Mammary epithelial cell (primary cell): ENCODE measurements at regions not wholly inside any gene's neighbourhood (a gene's known extent, or its start where the extent isn't known, plus 50 kb on each side); places are given as distances from the start of the nearest gene placed in this dataset.

ENCODE experiments used
- EZH2 ChIP-seq: IDR thresholded peaks from 2 replicates; pipeline ENCODE4 v1.6.1; 2012; ENCODE audit warnings: low read length, inconsistent platforms, borderline replicate concordance
- TF ChIP-seq, protein P1 (sequence below), 2 donors: IDR thresholded peaks in 1 of 2; conservative IDR thresholded peaks in 1 of 2; 2 replicates each; pipeline ENCODE4 v1.5.1; 2011 to 2012; ENCODE audit warnings: inconsistent platforms in 2 of 2, low read length in 2 of 2, mild to moderate bottlenecking in 2 of 2, control low read depth in 1 of 2, low read depth in 1 of 2; ENCODE audit not compliant: insufficient read depth in 1 of 2; ENCODE audit errors: extremely low read depth in 1 of 2

DNA sequence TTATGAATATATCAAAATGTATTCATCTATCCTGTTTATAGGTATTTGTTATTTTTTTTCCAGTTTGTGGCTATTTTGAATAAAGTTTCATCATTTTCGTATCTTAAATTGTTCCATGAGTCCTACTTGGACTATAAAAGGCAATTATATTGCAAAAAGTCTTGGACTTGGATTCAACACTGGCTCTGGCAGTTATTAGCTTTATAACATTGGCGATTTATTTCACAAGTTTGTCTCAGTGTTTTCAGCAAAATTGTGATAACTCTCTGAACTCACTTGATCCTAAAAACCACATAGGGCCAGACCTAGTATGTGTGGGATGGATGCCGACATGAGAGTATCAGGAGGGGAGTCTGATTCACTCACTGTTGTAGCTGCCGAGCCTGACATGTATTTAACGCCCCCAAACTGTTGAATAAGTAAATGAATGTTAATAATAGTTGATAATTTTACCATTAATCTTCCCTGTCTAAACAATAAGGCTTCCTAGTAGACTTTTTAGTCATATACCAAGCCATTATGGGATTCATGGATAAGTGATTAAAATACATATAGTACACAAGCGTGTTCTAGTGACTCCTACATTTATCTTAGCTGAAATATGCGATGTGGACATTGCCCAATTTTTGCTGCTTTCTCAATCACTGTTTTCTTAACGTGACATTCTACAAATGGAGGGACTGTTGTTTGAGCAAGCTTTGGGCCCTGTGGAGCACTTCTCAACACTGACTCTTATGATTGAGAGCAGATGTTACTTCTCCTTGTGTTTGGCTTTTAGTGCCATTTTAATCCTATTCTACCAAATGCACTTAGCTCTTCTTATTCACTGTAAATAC is 907.6 kb downstream of the EPHA4 start:
- TF ChIP-seq, protein P1, sequence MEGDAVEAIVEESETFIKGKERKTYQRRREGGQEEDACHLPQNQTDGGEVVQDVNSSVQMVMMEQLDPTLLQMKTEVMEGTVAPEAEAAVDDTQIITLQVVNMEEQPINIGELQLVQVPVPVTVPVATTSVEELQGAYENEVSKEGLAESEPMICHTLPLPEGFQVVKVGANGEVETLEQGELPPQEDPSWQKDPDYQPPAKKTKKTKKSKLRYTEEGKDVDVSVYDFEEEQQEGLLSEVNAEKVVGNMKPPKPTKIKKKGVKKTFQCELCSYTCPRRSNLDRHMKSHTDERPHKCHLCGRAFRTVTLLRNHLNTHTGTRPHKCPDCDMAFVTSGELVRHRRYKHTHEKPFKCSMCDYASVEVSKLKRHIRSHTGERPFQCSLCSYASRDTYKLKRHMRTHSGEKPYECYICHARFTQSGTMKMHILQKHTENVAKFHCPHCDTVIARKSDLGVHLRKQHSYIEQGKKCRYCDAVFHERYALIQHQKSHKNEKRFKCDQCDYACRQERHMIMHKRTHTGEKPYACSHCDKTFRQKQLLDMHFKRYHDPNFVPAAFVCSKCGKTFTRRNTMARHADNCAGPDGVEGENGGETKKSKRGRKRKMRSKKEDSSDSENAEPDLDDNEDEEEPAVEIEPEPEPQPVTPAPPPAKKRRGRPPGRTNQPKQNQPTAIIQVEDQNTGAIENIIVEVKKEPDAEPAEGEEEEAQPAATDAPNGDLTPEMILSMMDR (conservative IDR thresholded peaks at IDR 0.05 in 1 of 2, IDR thresholded peaks at IDR 0.05 in 1 of 2; ENCODE audit: extremely low read depth in 1 of 2, insufficient read depth in 1 of 2, low read depth in 1 of 2, low read length in 2 of 2) = no peak
- TF ChIP-seq EZH2 = no peak
